ENCODE measurements at regions not wholly inside any gene's neighbourhood (a gene's known extent, or its start where the extent isn't known, plus 50 kb on each side); places are given as distances from the start of the nearest gene placed in this dataset.

DNA sequence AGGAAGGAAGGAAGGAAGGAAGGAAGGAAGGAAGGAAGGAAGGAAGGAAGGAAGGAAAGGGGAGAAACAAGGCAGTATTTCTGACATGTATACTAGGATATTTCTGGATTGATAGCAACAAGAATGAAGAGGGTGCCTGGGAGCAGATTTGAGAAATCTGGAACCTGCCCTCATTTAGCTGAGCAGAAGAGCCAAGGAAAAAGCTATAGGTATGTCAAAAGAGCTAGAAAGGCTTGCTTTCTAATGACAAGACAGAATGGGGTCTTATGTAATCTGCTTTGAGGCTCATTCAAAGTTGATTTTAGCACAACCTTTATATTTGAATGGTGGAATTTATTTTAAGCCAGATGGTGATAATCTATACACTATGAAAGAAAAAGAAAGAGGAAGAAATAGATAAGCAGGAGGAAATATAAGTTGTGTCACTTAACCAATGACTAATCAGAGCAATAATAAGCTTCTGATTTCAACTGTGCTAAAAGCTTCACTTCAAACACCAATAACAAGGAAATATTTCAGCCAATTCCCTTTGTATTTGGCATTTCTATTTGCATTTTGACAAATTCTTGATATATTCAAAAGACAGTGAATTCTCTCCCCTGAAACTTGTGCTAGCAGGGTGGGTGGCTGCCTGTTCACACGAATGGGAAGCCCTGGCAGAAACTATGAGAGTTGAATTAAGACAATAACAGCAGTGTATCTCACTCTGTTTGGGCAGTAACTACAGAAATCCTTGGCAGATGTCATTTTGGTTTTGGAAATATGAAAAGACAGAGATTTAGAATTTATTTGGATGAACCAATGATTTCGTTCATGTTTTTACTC is 76.3 kb upstream of the FLRT2 start:
- TF ChIP-seq, protein P1, sequence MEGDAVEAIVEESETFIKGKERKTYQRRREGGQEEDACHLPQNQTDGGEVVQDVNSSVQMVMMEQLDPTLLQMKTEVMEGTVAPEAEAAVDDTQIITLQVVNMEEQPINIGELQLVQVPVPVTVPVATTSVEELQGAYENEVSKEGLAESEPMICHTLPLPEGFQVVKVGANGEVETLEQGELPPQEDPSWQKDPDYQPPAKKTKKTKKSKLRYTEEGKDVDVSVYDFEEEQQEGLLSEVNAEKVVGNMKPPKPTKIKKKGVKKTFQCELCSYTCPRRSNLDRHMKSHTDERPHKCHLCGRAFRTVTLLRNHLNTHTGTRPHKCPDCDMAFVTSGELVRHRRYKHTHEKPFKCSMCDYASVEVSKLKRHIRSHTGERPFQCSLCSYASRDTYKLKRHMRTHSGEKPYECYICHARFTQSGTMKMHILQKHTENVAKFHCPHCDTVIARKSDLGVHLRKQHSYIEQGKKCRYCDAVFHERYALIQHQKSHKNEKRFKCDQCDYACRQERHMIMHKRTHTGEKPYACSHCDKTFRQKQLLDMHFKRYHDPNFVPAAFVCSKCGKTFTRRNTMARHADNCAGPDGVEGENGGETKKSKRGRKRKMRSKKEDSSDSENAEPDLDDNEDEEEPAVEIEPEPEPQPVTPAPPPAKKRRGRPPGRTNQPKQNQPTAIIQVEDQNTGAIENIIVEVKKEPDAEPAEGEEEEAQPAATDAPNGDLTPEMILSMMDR (IDR thresholded peaks at IDR 0.05): no peak
- TF ChIP-seq POLR2A (IDR thresholded peaks at IDR 0.05) (no peak), POLR2AphosphoS5 (IDR thresholded peaks at IDR 0.05) (no peak), EP300 (IDR thresholded peaks at IDR 0.05) (no peak)

Data from upper lobe of left lung (tissue), 4 donors.